T-helper 9 cell (primary cell): ENCODE measurements at regions not wholly inside any gene's neighbourhood (a gene's known extent, or its start where the extent isn't known, plus 50 kb on each side); places are given as distances from the start of the nearest gene placed in this dataset.
"Not testable (repeated sequence)": the region's sequence is repeated elsewhere in the genome, so short reads cannot be mapped to it uniquely, and the experiment has no call there.

Experiments used
- DNase-seq: peaks from one replicate; pipeline ENCODE4 v3.0.0-alpha.2; 2020

GRCh38 chr3:110493438-110494092 is 578.1 kb upstream of the NECTIN3 start:
- no peak for DNase-seq

DNA sequence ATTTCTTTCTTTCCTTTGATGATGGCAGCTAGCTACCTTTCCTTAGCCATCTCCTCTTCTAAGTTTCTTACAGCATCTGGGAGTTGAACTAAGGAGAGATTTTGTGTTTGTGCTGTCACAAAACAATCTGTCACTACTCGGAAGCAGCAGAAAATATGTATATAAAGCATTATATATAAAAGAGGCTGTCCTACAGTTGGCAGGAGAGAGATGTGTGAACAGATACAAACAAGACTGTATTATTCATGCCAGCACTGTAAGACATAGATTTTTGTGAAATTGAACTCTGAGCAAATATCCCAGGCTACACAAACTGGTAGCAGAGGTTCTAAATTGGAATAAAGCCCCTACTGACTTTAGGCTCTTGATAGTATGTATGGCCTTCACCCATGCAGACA is 577.5 kb upstream of the NECTIN3 start:
- no peak for DNase-seq

DNA sequence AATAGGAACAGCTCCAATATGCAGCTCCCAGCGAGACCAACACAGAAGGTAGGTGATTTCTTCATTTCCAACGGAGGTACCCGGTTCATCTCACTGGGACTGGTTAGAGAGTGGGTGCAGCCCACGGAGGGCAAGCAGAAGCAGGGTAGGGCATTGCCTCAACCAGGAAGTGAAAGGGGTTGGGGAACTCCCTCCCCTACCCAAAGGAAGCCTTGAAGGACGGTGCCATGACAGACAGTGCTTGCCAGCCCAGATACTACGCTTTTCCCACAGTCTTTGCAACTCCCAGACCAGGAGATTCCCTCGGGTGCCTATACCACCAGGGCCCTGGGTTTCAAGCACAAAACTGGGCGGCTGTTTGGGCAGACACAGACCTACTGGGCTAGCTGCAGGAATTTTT is 576.9 kb upstream of the NECTIN3 start:
- no peak for DNase-seq

DNA sequence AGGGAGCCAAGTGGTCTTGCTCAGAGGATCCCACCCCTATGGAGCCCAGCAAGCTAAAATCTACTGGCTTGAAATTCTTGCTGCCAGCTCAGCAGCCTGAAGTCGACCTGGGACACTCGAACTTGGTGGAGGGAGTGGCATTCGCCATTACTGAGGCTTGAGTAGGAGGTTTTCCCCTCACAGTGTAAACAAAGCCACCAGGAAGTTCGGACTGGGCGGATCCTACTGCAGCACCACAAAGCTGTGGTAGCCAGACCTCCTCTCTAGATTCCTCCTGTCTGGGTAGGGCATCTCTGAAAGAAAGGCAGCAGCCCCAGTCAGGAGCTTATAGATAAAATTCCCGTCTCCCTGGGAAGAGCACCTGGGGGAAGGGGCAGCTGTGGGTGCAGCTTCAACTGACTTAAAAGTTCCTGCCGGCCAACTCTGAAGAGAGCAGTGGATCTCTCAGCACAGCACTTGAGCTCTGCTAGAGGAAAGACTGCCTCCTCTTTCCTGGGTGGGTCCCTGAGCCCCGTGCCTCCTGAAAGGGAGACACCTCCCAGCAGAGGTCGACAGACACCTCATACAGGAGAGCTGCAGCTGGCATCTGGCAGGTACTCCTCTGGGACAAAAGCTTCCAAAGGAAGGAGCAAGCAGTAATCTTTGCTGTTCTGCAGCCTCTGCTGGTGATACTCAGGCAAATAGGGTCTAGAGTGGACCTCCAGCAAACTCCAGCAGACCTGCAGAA is 576.3 kb upstream of the NECTIN3 start:
- DNase-seq = no peak

DNA sequence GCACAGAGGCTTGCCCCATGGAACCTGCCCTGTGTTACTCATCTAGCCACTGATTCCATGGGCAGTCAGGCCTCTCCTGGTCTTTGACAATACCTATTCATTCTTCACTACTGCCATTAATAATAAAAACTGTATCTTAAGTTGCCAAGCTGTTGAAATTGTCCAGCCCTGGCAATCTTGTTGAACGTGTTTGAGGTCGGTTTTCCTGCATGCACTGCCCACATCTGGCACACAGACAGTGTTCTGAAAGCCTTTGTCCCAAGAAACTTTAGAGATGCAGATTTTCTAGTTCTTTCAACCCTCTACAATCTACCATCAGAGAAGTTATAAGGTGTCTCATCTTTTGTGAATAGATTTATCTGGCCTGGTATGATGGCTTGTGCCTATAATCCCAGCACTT is 567.2 kb upstream of the NECTIN3 start:
- DNase-seq = no peak

DNA sequence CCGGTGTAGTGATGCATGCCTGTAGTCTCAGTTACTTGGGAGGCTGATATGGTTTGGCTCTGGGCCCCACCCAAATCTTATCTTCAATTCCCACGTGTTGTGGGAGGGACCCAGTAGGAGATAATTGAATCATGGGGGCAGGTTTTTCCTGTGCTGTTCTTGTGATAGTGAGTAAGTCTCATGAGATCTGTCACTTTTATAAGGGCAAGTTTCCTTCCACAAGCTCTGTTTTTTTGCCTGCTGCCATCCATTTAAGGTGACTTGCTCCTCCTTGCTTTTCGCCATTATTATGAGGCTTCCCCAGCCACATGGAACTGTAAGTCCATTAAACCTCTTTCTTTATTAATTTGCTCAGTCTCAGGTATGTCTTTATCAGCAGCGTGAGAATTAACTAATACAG is 566.7 kb upstream of the NECTIN3 start:
- no peak for DNase-seq

GRCh38 chr3:110506890-110507289 is 564.7 kb upstream of the NECTIN3 start:
- no peak for DNase-seq

GRCh38 chr3:110507570-110507969 is 564.0 kb upstream of the NECTIN3 start:
- not testable (repeated sequence) for DNase-seq

DNA sequence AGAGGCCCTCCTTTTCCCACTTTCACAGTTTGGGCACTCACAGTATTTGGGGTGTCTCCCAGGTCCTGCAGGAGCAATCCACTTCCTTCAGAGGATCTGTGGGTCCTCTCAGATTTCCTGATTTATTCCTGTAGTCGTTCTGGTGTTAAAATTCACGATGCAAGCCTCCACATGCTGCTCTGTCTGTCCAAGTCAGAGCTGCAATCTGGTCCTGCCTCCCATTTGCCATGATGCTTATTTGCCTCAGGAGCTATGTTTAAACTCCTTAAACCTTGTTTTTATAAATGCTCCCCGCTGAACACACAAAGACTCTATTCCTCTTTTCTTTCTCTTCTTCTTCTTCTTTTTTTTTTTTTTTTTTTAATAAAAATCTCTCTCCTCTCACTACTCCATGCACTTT is 558.7 kb upstream of the NECTIN3 start:
- no peak for DNase-seq

DNA sequence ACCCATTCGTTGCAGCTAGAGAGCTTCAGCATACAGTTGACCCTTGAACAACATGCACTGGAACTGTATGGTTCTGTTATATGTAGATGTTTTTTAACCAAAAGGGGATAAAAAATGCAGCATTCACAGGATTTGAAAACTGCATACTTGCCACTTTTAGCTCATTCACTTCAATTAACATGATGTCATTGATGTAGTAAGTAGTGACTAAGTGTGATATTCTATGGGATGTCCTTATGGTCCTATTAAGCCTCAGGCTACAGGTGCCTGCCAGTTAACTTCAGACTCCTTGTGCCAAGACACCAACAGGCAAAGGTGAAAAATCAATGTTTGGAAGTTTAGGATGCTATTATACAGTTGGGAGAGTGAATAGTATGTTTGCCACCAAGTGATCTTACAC is 553.6 kb upstream of the NECTIN3 start:
- DNase-seq = no peak

- DNase-seq = no peak
Measured at GRCh38 chr3:110519071-110519470, 552.5 kb upstream of the NECTIN3 start.

DNA sequence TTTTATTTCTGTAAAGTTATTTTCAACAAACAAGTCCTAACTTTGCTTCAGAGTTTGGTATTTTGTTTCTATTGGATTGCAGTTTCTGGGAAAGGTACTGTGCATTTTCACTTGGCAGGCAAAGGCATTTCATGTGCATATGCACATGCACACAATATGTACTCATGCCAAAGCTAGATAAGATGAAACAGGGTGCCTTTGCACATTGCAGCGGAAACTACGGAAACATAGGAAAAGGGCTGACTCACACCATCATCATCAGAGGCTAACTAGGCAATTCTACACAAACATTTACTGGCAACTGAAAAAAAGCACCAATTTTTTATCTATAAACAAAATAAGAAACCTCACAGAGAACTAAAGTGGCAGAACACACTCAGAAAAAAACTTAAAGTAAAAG is 550.6 kb upstream of the NECTIN3 start:
- no peak for DNase-seq

GRCh38 chr3:110525558-110526064 is 546.0 kb upstream of the NECTIN3 start:
- not testable (repeated sequence) for DNase-seq

GRCh38 chr3:110526777-110527727 is 544.6 kb upstream of the NECTIN3 start:
- DNase-seq = no peak

DNA sequence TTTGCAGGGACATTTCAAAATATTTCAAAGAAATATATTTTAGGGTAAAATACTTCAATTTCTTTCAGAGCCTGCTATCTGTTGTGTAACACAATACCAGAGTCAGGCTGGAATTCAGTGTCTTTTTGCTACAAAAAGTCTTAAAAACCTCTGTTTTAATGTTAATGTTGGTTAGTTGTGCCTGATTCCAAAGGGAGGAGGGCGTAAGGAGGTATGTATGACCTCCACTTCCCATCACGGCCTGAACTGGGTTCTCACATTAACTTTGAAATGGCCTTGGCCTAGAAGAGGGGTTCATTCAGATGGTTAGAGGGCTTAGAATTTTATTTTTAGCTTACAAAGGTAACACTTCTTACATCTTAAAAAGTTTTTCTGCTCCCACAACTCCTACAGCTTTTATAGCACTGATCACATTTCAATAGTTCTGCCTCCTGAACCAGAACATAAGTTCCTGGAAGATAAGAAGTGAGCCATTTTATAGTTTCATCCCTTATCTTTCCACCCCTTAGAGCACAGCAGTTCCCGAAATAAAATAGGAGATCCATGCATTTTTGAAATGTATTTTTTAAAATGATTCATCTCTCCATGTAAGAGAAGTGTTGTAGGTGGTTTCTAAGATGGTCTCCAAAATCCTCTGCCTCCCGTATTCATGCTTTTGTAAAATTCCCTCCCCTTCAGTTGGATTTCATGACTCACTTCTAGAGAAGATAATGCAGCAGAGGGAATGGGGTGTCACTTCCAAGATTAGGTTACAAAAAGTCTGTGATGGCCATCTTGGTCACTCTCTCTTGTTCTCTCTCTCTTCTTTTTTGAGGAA is 543.1 kb upstream of the NECTIN3 start:
- no peak for DNase-seq

- no peak for DNase-seq
Measured at GRCh38 chr3:110530902-110531301, 540.7 kb upstream of the NECTIN3 start.

DNA sequence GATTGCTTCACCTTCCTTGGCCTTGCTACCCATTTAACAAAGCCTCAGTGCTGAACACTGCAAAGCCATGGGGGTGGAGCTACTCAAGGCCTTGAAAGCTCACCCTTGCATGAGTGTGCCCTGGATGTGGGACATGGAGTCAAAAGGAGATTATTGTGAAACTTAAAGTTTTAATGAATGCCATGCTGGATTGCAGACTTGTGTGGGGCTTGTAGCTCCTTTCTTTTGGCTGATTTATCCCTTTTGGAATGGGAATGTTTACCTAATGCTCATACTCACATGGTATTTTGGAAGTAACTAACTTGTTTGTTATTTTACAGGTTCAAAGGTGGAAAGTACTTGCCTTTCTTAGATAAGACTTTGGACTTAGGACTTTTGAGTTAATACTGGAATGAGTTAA is 538.5 kb upstream of the NECTIN3 start:
- no peak for DNase-seq

- DNase-seq = no peak
Measured at GRCh38 chr3:110542552-110543150, 529.0 kb upstream of the NECTIN3 start.

DNA sequence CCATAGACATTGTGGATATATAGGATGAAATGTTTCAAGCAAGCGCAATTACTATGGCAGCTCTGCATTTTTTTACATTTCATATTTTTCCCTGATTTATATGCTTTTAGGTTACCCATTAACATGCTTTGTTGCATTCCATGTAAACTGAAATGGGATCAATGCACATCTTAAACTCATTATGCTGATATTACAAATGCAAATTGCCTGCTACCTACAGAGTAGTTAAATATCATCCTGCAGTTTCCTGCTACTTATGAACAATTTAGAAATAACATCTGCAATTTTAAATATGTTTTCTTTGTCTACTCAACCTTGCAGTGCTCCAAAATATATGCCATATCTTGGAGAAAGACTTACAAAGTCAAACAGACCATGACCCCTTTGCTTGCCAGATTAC is 526.9 kb upstream of the NECTIN3 start:
- no peak for DNase-seq

GRCh38 chr3:110550511-110550910 is 521.1 kb upstream of the NECTIN3 start:
- DNase-seq = no peak

GRCh38 chr3:110562621-110563020 is 509.0 kb upstream of the NECTIN3 start:
- no peak for DNase-seq

- DNase-seq = no peak
Measured at GRCh38 chr3:110564674-110565073, 506.9 kb upstream of the NECTIN3 start.
